ENCODE measurements at regions not wholly inside any gene's neighbourhood (a gene's known extent, or its start where the extent isn't known, plus 50 kb on each side); places are given as distances from the start of the nearest gene placed in this dataset.
"Not testable (repeated sequence)": the region's sequence is repeated elsewhere in the genome, so short reads cannot be mapped to it uniquely, and the experiment has no call there.

DNA sequence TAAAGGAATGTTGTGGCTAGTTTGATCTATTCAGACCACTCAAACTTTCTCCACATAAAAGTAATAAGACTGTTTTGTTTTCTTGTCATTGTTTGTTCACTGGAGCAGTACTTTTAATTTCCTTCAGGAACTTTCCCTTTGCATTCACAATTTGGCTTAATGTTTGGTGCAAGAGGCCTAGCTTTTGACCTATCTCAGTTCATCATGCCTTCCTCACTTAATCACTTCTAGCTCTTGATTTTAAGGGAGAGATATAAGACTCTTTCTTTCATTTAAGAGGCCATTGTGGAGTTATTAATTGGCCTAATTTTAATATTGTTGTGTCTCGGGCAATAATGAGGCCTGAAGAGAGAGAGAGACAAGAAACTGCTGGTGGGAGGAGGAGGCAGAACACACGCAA is 371.7 kb upstream of the DEPDC1 start:
- no peak for DNase-seq (ENCODE audit: low spot score)

DNA sequence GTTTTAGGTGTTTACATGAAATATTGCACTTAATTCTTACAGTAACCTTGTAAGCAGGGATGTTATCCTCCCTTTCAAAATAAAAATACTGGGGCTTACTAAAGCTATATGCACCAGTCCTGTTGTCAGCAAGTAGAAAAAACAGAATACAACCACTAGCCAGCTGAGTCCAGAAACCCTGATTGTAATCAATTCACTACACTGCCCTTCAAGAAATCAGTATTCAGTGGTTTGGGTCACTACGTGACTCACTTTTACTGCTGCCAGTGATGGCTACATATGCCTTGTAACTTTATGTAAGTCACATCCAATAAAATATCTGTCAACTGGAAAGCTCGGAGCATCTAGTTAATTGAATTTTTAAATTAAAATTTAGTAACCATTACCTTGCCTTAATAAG is 376.3 kb upstream of the DEPDC1 start:
- no peak for DNase-seq (ENCODE audit: low spot score)

DNA sequence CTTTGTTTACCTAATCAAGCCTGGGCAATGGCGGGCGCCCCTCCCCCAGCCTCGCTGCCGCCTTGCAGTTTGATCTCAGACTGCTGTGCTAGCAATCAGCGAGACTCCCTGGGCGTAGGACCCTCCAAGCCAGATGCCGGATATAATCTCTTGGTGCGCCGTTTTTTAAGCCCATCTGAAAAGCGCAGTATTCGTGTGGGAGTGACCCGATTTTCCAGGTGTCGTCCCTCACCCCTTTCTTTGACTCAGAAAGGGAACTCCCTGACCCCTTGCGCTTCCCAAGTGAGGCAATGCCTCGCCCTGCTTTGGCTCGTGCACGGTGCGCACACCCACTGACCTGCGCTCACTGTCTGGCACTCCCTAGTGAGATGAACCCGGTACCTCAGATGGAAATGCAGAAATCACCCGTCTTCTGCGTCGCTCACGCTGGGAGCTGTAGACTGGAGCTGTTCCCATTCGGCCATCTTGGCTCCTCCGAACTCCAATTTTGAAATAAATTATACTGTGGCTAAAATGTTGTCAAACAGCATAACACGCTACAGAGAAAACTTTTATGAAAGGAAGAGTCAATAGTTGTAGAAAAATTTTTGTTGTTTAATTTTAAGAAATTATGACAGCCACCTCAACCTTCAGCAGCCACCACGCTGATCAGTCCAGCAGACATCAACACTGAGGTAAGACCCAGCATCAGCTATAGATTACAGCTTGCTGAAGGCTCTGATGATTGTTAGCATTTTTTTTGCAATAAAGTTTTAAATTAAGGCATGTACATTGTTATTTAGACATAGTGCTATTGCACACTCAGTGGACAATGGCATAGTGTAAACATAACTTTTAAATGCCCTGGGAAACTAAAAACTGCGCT is 384.7 kb upstream of the DEPDC1 start:
- not testable (repeated sequence) for DNase-seq (ENCODE audit: low spot score)

DNA sequence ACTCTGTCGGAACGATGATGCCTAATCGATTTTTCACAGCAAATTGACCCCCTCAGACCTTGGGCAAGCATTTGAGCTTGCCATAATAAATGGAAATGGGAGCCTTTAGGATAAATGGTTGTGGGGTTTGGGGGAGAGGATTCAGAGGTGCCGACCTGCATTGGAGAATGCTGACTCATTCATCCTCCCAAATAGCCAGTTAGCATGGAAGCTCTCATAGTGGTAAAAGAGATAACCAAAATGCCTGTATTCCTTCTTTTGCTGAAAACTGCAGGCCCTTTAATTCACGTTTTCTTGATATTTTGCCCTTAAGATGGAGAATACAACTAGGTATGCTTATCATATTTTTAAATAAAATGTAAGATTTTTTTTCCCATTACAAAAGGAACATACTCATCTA is 392.6 kb upstream of the DEPDC1 start:
- no peak for DNase-seq (ENCODE audit: low spot score)

DNA sequence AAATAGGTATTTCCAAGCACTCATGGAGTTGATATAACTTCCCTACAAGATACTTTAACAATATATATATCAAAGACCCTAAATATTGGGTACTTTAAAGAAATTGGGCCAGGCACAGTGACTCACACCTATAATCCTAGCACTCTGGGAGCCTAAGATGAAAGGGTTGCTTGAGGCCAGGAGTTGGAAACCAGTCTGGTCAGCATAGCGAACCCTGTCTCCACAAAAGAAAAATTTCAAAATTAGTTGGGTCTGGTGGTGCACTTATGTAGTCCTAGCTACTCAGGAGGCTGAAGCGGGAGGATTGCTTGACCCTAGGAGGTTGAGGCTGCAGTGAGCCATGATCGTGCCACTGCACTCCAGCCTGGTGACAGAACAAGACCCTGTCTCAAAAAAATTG is 393.9 kb upstream of the DEPDC1 start:
- DNase-seq (ENCODE audit: low spot score), result no peak

DNA sequence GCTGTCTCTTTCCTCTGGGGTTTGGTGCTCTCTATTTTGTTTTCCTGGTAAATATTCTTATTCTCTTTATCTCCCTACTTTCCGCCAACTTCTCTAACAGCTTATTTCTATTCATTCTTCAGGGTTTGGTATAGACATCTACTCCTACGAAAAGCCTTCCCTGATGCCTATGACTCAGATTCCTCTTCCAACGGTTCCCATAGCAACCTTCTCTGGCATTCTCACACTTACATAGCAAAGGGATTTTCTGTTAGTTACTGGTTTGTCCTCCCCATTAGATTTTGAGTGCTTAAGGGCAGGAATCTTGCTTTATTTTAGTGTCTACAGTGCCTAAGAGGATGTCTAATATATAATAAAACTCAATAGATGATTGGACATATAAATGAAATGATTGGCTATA is 407.6 kb upstream of the DEPDC1 start:
- DNase-seq (ENCODE audit: low spot score), result peak; percentile 8

DNA sequence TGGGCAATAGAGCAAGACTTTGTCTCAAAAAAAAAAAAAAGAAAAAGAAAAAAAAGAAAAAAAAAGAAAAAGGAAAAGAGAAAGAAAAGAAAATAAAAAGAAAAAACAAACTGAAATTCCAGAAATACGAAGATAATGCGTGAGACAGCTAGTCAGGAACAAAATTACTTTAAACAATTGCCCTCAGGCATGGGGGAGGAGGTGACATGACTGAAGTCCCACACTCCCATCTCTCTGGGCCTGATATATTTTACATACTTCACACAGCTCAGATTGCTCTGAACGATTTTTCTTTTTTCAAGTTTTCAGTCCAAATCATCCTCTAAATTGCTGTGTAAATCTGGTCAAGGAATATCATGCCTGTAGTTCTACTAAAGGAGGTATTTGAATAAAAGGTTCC is 409.5 kb upstream of the DEPDC1 start:
- no peak for DNase-seq (ENCODE audit: low spot score)

DNA sequence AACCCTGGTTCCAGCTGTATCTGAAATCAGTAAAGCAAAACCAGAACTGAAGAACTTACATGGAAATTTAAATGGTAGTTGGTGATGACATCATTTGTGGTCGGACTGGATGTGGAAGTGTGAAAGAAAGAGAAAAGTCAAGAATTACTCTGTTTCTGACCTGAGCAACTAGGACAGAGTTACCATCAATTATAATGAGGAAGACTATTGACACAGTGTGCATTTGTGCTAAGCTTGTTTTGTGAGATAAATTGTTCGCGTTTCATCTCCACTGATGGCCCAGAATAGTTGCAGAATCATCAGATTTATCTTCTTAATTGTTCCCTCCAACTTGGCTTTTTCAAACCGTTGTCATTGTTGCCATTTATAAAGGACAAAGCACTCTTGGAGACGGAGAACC is 410.6 kb upstream of the DEPDC1 start:
- no peak for DNase-seq (ENCODE audit: low spot score)

DNA sequence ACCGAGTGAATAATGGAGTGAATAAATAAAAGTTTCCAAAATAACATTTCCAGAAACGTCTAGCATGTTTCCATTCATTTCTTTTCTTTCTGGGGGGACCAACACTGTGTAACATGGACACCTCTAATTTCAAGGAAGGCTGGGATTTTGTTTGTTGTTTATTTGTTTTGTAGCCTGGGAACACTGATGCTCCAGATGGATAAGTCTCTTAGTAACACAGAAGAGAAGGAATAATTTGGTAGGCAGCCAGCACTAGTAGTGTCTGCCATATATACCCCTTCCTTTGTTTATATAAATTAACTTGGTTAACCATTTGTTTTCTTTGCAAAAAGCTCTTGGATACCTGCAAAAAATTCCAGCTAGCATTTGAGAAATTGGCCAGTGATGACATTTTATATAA is 411.4 kb upstream of the DEPDC1 start:
- no peak for DNase-seq (ENCODE audit: low spot score)

DNA sequence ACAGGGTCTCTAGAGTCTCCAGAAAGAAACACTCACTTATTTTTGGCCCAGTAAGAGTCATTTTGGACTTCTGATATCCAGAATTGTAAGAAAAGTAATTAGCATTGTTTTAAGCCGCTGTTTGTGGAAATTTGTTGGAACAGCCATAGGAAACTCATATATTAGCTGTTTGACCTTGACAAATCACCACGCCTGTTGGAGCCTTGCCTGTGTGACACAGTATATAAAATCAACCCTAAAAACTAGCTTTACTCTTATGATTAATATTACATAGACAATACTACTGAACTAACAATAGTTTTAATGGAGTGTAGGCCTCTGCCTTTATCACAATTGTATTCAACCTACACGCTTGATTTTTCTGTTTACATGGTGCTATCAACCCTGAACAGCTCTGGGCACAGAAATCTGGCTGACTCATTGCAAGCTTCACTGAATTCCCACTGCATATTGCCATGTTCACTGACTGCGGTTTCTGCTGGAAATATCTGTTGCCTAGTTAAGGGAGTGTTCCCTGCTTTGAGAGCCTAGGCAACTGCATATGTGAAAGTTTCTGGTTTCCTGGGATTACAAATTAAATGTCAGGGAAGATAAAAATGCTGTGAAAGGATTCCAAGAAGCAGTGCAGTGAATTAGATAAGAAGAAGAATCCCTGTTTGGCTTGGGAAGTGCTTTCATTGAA is 419.5 kb upstream of the DEPDC1 start:
- DNase-seq (ENCODE audit: low spot score), result peak; percentile 31

DNA sequence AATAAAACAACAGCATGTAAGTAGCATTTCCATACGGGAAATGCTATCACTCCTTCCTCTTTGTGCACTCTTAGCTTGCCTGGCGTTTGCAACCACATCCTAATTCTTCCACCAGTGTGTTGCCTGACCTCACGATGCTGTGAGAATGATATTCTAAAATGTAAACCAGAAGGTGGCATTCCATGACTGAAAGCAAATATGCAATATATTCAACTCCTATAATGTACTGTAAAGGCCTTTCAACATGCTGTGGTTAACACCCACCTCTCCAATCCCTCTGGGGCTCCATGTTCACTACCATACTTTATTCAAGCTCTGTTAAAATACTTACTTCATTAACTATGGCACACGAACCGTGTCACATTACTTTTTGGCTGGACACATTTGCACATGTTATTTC is 420.6 kb upstream of the DEPDC1 start:
- DNase-seq (ENCODE audit: low spot score), result no peak

DNA sequence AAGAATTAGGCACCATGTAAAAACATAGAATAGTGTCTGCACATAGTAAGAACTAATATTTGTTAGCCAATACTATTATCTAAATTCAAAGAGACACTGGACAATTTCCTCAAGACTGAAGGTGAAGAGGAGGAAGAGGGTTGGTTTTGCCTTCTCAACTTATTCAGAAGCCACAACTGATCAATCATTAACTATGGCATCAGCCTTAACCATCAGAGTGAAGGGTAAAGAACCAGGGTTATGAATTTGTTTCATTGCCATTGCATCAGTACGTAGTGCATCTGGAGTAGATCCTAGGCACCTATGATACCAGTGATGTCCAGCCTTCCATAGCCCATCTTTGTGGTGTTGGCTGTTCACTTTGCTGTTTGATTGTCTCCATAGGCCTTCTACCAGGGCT is 421.7 kb upstream of the DEPDC1 start:
- DNase-seq (ENCODE audit: low spot score), result no peak

DNA sequence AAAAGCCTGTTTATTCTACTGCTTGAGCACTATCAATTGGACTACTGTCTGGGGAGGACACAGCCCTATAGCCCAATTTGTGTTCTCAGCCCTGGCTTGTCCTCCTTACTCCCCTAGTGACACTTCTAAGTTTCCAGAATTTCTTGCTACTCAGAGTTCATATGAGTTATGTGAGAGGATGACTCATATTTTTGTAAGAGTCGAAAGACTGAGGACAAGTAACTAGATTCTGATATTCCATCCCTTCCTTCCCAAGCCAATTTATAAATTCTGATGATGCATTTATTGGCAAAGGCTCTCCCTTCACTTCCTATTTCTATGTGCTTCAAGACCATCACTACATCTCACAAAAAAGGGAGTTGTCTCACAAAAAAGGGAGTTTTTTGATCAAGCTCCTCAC is 422.2 kb upstream of the DEPDC1 start:
- no peak for DNase-seq (ENCODE audit: low spot score)

DNA sequence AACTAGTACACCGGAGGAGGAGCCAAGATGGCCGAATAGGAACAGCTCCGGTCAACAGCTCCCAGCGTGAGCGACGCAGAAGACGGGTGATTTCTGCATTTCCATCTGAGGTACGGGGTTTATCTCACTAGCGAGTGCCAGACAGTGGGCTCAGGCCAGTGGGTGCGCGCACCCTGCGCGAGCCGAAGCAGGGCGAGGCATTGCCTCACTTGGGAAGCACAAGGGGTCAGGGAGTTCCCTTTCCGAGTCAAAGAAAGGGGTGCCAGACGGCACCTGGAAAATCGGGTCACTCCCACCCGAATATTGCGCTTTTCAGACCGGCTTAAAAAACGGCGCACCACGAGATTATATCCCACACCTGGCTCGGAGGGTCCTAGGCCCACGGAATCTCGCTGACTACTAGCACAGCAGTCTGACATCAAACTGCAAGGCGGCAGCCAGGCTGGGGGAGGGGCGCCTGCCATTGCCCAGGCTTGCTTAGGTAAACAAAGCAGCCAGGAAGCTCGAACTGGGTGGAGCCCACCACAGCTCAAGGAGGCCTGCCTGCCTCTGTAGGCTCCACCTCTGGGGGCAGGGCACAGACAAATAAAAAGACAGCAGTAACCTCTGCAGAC is 426.7 kb upstream of the DEPDC1 start:
- not testable (repeated sequence) for DNase-seq (ENCODE audit: low spot score)

DNA sequence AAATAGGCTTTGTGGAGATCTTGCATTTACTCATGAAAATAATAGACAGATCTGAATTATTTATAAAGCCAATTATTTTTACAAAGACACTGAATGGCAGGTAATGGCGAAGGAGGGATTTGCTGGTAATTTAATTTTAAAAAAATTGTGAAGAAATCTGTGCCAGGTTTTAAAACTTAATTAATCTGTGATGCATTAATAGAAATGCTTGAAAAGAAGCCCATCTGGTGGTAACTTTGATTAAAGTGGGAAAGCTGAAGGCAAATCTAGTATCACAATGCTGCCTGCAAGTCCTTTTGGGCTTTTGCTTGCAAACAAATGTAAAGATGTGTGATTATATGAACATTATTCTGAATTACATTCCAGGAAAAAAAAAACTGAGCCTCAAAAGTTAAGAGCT is 433.2 kb upstream of the DEPDC1 start:
- DNase-seq (ENCODE audit: low spot score), result no peak

DNA sequence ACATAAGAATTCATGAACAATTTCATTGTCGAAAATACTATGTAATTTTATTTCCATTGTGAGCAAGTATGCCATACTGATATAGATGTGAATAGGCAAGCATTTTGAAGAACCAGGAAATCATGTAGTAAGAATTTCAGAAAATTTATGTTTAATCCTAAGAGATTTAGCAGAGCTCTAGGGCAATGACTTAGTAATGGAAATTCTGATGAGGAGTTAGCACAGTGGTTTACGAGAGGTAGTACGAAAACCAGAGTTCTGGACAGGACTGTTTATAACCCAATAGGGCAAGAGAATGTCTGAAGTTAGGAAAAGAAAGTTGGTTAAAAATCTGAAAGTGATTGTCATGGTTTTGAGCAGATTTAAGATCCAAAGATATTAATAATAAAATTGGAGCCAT is 439.6 kb upstream of the DEPDC1 start:
- no peak for DNase-seq (ENCODE audit: low spot score)

DNA sequence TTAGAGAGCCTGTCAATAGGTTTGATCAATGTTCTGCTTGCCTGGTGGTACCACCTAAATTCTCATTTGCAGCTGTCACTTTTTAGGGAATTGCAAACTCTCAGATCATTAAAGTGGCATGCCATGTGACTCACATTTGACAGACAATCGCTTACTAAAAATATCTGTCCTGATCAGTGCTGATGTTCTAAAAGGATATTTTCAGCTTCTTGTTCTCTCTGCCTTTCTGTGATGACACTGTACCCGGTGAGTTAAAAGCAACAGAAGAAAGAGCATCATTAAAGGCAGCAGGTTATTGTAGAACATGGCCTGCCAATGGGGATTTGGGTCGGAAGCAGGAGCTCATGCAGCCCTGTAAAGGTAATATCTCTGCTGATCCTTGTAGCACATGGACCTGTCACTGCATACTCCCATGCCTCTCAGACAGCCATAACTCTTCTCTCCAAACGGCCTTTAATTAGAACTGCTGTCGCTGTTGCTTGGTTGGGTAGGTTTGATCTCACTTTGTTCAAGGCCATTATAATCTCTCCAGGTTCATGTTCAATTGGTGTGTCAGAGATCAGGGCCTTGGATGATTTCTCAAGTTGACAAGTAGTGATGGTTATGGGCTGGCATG is 441.3 kb upstream of the DEPDC1 start:
- no peak for DNase-seq (ENCODE audit: low spot score)

DNA sequence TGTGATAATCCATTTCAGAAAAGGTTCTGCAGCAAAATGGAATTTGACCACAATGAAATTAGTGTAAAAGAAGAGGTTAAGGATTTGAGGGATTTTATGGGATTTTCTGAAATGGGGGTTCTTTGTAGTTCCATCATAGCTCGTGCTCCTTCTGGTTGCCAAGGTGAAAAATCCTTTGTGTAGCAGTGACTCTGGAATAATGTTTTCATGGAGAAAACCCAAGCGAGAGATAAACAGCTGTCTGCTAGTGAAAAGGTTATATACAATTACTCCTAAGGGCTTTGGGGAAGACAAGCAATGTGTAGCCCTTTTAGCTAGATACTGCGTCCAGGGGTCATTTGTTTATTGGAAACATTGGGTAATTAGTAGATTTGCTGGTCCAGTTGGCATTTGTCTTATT is 453.2 kb upstream of the DEPDC1 start:
- DNase-seq (ENCODE audit: low spot score), result no peak

DNA sequence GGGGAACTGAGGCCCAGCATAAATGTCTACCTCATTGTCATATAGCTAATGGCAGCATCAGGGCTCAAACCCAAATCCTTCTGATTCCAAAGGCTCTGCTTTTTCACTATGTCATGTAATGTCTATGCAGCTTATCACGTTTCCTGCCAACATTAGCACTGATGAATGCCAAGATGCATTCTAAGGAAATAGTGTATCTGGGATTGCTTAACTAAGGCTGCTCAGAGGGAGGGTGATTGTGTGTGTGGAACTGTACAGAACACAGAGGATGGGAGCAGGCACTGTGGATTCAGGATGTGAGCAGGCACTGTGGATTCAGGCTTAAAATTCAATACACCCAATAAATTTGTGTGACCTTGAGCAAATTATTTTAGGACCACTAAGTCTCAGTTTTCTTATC is 456.4 kb upstream of the DEPDC1 start:
- no peak for DNase-seq (ENCODE audit: low spot score)

DNA sequence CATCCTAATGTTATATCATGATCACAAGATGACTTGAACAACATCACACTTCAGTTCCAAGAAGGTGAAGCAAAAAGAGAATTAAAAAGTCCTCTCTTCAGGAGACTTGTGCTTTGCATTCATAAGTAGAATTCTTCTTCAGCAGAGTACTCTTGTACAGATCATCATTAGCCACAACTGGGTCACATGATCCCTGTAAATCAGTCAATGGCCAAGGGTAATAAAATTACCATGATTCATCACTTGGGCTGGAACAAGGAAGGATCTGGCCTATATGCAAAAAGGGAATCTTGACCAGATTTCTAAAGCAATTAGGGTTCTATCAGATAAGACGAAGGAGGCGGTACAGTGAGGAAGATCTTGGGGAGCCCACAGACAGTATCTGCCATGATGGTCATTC is 458.0 kb upstream of the DEPDC1 start:
- peak; percentile 5 for DNase-seq (ENCODE audit: low spot score)

DNA sequence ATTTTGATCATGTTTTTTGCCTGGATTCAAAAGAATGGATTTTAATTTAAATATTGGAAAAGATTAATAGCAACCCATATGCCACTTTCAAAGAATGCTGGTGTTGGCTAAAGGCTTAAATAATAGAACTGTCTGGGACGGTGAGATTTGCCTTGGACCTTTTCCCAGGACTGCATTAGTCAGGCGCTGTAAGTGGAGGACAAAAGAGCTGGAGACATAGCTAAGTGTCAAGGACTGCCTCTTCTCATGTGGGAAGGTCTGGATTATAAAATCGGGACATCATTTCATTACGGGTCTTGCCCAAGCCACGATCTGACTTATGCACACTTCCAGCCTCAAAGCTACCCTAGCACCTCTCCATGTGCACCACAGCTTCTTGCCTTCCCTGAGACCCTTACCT is 458.5 kb upstream of the DEPDC1 start:
- no peak for DNase-seq (ENCODE audit: low spot score)

DNA sequence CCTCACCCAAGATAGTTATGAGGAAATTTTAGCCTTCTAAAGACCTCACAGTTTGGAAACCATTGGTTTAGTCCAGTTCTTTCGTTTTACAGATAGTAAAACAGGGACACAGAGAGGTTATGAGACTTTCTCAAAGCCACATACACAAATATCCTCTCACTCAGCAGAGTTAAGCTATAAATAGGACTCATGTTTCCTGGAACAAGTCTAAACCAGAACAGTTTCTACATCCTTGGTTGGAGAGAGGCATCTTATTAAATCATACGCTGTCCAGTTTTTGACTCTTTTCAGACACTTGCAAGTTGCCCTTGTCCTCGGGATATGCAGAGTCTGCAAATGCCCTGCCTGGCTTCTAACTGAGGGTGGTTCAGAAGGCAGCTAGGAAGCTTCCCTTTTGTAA is 462.1 kb upstream of the DEPDC1 start:
- no peak for DNase-seq (ENCODE audit: low spot score)

DNA sequence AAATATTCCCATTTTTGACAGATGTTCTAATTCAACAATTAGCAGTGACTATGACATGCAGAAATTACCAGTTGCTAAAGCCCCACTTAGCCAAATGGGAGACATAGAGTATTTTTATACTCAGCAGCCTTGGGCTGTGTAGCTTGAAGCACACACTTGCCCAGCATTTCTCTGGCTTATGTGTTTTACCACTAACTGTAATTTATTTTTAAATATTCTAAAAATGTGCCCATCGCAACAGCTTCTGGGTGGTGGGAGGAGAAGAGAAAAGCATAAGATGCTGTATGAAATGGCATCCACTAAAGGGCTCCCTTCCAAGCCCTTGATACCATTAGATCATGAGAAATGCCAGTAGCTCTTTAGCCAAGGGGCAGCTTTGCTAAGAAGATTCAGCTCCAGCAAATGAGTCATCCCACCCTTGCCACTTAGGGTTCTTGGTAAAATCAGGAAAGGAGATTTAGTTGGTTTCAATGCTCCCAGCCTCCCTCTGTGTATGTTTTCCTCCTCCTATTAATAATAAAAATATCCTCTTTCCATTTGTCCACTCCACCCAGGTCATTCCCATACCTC is 462.7 kb upstream of the DEPDC1 start:
- DNase-seq (ENCODE audit: low spot score), result no peak
